ENCODE measurements at regions not wholly inside any gene's neighbourhood (a gene's known extent, or its start where the extent isn't known, plus 50 kb on each side); places are given as distances from the start of the nearest gene placed in this dataset.

DNA sequence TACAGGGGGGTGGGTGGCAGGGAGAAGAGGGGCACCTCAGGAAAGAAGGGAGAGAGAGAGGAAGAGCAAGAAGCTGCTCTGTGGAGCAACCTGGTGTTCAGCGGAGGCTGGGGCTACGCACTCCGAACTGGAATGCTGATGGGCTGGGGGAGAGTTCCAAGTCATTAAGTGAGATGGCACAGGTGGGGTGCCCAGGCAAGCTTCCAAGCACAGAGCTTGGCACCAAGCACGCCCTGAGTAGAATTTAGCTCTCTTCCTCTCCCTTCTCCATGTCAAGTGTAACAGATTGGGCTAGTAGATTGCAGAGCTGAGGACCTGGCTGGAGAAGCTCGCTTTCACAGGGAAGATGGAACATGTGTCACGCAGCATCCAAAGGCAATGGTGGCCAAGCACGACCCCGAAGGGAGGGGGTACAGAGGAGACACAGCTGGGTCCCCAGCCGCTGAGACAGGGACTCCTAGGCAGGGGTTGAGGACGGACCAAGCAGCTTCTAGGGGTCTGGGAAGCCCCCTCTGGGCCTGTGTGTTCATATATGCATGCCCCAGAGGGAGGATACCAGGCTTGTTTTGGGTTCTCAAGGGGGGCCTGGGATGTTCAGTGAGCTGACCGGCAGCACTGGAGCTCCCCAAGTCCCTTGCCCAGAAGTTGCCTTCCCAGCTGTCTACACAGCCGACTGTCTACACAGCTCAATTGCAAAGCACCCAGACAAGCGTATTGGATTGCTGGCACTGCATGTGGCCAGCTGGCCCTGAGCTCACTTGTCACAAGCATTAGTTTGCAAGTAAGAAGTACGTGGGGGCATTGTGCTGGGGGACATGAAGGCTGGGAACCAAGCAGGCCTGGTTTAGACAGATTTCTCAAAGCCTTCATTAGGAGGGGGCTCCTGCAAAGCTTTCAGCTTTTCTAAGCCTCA lies 247.8 kb downstream of the ENGASE start:
- peaks cover 0 to 2% of the 10 kb centered on the region in 2 donors for H3K27me3 ChIP-seq
- no peaks in the 10 kb centered on the region for H3K9me3 ChIP-seq
- H3K27ac ChIP-seq: no peak overlapping the region
- TF ChIP-seq POLR2A (IDR thresholded peaks at IDR 0.05): no peak
- TF ChIP-seq, protein P1, sequence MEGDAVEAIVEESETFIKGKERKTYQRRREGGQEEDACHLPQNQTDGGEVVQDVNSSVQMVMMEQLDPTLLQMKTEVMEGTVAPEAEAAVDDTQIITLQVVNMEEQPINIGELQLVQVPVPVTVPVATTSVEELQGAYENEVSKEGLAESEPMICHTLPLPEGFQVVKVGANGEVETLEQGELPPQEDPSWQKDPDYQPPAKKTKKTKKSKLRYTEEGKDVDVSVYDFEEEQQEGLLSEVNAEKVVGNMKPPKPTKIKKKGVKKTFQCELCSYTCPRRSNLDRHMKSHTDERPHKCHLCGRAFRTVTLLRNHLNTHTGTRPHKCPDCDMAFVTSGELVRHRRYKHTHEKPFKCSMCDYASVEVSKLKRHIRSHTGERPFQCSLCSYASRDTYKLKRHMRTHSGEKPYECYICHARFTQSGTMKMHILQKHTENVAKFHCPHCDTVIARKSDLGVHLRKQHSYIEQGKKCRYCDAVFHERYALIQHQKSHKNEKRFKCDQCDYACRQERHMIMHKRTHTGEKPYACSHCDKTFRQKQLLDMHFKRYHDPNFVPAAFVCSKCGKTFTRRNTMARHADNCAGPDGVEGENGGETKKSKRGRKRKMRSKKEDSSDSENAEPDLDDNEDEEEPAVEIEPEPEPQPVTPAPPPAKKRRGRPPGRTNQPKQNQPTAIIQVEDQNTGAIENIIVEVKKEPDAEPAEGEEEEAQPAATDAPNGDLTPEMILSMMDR (IDR thresholded peaks at IDR 0.05): no peak
- H3K36me3 ChIP-seq (replicated peaks in 1 of 2; ENCODE audit: insufficient read depth in 1 of 2, low read depth in 2 of 2): no peaks in the 10 kb centered on the region
- no peak for ATAC-seq
- intact Hi-C loops (cut with DNase I): no loop called here
- no peak for DNase-seq
- no peak overlapping the region for H3K4me3 ChIP-seq
- H3K4me1 ChIP-seq: no peaks in the 10 kb centered on the region
- 58 to 59% methylated on average over 14 of the region's 14 CpGs for WGBS, 2 donors

DNA sequence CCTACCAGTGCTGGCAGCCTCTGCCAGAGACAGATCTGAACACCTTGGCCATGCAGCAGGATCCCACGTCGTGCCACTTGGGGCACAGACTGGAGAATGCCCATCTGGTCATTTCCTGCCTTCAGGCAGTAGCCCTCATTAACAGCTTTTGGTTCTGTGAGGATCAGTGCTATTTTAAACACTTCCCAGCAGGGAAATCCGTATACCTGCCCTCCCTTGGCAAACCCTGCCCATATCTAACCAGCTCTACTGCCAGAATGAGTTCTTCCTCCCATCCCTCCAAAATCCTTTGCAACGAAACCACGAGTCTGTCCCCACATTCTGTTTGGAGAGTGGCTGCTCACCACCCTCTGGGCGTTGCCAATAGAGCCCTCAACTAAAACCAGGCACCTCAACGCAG lies 245.7 kb downstream of the ENGASE start:
- 63 to 66% methylated on average over 5 to 7 of the region's 7 CpGs for WGBS, 2 donors
- ATAC-seq (no peak), DNase-seq (no peak)
- no peaks in the 10 kb centered on the region for H3K9me3 ChIP-seq
- no peaks in the 10 kb centered on the region for H3K36me3 ChIP-seq (replicated peaks in 1 of 2; ENCODE audit: insufficient read depth in 1 of 2, low read depth in 2 of 2)
- intact Hi-C loops (cut with DNase I): no loop called here
- H3K4me1 ChIP-seq: peaks cover 10% of the 10 kb centered on the region
- no peak for TF ChIP-seq POLR2A (IDR thresholded peaks at IDR 0.05)
- TF ChIP-seq, protein P1 (IDR thresholded peaks at IDR 0.05): no peak
- H3K4me3 ChIP-seq: no peak overlapping the region
- no peak overlapping the region for H3K27ac ChIP-seq
- H3K27me3 ChIP-seq: peaks cover 0 to 2% of the 10 kb centered on the region in 2 donors

DNA sequence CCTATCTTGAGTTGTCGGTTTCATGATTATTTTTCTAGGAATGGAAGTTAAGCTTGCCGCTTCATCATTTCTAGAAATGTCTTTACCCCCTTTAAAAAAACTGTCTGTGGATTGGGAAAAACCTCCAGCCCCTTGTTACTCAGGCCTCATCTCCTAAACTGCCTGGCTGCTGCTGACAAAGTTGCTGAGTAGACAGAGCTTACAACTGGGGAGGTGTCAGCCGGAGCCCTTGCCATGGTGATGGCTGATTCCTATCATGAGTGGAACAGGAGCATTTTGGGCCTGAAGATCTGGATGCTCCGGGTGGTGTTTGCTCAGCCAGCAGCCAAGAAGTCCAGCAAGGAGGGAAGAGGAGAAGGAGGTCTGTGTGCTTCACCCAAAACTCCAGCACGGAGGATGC lies 243.3 kb downstream of the ENGASE start:
- H3K4me3 ChIP-seq: no peak overlapping the region
- ATAC-seq (no peak), DNase-seq (no peak)
- 82 to 83% methylated on average over 5 of the region's 5 CpGs for WGBS, 2 donors
- no peaks in the 10 kb centered on the region for H3K9me3 ChIP-seq
- peaks cover 0 to 2% of the 10 kb centered on the region in 2 donors for H3K27me3 ChIP-seq
- no peaks in the 10 kb centered on the region for H3K36me3 ChIP-seq (replicated peaks in 1 of 2; ENCODE audit: insufficient read depth in 1 of 2, low read depth in 2 of 2)
- intact Hi-C loops (cut with DNase I): no loop called here
- H3K4me1 ChIP-seq: peaks cover 10% of the 10 kb centered on the region
- H3K27ac ChIP-seq: no peak overlapping the region
- TF ChIP-seq POLR2A (IDR thresholded peaks at IDR 0.05): no peak
- TF ChIP-seq, protein P1 (IDR thresholded peaks at IDR 0.05): no peak

DNA sequence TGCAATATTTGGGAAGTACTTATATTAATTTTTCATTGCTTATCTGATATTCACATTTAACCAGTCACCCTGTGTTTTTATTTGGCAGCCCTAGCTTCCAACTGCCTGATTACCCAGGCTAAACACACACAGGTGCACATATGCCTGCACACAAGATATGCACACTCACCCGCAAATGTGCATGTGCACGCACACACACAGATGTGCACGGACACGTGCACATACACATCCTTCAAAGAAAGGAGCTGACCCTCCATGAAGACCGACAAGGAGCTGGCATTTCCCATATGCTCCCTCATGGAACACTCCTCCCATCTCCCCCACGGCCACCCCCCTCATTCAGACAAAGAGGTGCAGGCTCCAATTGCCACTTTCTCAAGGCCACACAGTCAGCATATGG lies 242.2 kb downstream of the ENGASE start:
- intact Hi-C loops (cut with DNase I): no loop called here
- ATAC-seq (no peak), DNase-seq (peak in 1 of 4 donors; percentile 14)
- WGBS, 2 donors: 24 to 26% methylated on average over 6 of the region's 6 CpGs
- H3K36me3 ChIP-seq (replicated peaks in 1 of 2; ENCODE audit: insufficient read depth in 1 of 2, low read depth in 2 of 2): no peaks in the 10 kb centered on the region
- TF ChIP-seq, protein P1 (IDR thresholded peaks at IDR 0.05): no peak
- H3K4me3 ChIP-seq: no peak overlapping the region
- H3K27me3 ChIP-seq: peaks cover 0 to 2% of the 10 kb centered on the region in 2 donors
- H3K9me3 ChIP-seq: no peaks in the 10 kb centered on the region
- H3K27ac ChIP-seq: no peak overlapping the region
- peaks cover 10% of the 10 kb centered on the region for H3K4me1 ChIP-seq

Measured in body of pancreas (tissue), 4 donors.